LHCN-M2 (cell line): ENCODE measurements at regions not wholly inside any gene's neighbourhood (a gene's known extent, or its start where the extent isn't known, plus 50 kb on each side); places are given as distances from the start of the nearest gene placed in this dataset.

ENCODE experiments used
- DNase-seq: peaks from one replicate; pipeline ENCODE4 v3.0.0-alpha.2; 2012; ENCODE audit warnings: low read depth

DNA sequence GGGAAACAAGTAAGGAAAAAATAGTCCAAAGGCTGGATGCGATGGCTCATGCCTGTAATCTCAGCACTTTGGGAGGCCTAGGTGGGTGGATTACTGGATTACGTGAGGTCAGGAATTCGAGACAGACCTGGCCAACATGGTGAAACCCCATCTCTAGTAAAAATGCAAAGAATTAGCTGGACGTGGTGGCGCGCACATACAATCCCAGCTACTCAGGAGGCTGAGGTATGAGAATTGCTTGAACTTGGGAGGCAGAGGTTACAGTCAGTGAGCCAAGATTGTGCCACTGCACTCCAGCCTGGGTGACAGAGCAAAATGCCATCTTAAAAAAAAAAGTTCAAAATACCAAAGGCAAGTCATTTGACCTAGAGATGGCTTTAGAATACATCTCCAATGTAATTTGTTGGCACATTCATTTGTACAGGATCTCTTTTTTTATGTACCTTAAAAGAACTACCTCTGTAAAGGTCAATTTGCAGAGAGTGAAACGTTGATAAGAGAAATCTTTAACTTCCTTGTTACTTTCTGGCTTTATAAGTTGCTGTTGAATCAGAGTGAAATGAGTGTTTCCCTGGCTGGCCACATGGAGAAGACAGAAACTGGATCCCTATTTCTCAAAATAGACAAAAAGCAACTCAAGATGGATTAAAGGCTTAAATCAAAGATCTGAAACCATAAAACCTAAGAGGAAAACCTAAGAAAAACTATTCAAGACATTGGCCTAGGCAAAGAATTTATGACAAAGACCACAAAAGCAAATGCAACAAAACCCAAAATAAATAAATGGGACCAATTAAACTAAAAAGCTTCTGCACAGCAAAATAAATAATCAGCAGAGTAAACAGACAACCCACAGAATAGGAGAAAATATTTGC is 260.7 kb downstream of the KLF6 start:
- DNase-seq = peak; percentile 53

DNA sequence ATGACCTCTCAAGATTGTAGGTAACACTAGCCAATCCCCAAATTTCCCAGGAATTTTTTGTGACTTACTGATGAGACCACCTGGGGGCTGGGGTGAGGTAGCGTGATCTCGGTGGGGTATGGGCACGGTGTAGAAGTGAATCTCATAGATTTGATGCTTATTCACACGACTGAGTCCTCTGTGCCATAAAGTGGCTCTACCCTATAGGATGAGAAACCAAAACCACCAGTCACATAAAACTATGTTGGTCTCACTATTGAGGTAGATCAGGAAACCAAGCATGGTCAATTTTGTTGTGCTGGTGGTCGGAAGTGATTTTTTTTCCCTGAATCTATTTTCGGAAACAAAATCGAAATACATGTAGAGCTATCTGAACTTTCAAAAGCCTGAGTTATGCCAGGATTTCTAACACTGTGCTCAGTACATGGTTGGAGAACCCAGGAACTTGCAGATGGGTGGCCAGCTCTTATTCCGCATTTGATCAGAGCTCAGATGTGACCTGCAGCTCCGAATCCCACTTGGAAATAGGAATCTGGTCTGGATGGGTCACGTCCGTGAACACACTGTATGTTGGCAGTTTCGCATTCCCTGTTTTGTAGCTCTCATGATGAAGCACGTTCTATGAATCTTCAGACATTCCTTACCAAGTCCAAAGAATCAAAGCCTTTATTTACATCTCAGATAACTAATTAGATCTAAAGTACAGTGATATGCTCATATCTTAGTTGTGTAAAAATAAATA is 261.5 kb downstream of the KLF6 start:
- DNase-seq = no peak

DNA sequence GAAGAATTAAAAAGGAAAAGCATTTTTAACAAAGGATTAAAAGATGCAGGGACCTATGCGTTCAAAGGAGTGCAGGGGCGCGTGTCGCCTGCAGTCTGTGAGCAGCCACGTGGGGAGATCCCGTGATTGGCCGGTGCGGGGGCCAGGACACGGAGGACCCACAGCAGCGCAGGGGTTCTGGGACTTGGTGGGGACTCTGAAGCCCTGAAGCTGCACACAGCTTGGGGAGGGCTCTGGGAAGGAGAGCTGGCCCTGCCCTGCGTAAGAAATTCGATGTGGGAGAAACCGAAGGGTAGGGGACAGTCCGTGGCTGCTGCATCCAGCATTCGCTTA is 268.1 kb downstream of the KLF6 start:
- no peak for DNase-seq

DNA sequence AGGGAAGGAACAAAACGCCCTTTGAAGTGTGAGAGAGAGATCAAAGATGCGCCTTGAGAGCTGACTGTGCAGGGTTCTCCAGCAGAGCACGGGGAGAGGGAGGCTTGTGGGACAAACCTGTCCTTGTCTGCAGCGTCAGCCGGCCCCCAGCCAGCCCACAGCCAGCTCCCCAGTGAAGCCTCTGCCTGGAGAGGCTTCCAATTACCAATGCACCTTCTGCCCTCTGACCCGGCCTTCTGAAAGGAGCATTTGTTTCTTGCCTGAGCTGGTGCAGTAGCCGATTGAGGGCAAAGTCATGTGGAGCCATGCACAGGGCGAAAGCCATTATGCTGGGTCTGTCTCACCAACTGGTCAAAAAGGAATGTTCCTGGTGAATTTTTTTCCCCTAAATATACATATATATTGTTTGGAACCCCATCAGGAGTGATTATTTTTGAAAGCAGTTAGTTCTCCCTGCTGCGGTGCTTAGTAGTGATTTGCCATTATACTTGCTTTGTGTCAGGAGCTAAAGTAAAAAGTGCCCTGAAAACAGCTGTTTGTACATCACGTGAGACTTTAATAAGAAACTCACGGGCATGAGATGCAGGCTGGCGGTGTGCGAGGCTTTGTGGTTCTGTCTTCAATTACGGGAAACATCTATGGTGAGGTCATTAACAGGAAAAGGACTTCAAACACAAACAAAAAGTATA is 268.6 kb downstream of the KLF6 start:
- no peak for DNase-seq

DNA sequence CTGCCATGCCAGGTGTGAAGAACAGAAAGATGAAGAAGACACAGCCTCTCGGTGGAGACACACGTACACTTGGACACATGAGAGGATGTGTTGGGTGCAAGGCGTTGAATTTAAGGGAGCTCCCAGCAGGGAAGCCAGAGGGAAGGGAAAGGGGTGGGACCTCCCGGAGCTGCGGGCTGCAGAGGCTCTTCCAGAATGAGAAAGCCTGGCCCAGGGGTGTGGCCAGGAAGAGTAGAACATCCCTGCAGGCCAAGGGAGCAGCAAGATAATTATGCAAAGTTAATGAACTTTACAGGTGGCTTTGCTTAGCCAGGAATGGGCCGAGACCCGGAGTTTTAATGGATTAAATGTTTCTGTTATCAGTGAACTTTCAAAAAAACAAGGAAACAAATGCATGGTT is 270.3 kb downstream of the KLF6 start:
- no peak for DNase-seq

DNA sequence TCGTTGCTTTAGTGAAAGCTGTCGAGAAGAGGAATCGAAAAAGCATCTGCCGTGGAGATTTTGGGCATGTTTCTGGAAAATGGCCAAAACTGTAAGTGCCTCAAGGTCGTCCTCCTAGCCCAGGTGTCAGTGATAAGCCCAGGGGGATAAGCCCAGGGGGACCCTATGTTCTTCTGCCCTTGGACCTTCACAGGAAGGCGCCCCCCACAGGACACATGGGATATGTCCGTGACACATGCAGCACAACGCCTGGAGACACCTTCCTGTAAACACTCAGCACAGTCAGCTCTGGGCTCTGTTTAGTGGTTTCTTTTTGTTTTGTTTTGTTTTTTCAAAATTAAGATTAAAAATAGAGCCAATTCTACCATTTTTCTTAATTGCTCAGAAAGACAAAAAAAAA is 272.7 kb downstream of the KLF6 start:
- no peak for DNase-seq

DNA sequence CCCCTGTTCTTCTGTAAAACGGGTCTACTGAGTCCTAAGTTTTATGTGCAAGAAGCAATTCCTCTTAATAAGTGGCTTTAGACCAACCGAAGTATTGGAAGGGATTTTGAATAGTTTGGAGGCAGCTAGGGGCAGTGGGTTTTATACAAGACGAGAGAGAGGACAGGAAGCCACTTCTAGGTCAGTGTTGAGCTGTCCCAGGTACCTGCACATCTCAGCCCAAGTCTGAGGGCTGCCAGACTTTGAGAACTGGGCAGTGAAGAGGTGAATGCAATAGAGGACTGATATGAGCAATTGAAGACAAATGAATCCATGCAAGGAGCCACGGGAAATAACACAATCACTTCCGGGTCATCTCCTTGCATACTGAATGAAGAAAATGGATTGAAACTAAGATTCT is 273.5 kb downstream of the KLF6 start:
- no peak for DNase-seq

DNA sequence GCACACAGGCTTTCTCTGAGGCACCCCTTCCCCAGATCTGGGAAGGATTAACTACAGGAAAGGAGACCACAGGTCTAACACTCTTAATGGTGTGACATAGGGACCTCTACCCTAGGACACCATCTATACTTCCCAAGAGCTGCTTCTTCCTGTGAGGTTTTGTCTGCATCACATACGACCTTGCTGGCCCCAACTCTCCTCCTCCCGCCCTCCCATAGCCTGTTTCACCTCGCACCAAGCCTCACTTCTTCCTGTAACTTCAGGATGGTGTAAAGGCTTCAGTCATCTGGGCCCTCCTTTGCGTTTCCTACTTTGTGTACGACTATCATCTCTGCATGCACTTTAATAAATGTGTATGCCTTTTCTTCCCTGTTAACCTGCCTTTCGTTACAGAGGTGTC is 274.3 kb downstream of the KLF6 start:
- no peak for DNase-seq

DNA sequence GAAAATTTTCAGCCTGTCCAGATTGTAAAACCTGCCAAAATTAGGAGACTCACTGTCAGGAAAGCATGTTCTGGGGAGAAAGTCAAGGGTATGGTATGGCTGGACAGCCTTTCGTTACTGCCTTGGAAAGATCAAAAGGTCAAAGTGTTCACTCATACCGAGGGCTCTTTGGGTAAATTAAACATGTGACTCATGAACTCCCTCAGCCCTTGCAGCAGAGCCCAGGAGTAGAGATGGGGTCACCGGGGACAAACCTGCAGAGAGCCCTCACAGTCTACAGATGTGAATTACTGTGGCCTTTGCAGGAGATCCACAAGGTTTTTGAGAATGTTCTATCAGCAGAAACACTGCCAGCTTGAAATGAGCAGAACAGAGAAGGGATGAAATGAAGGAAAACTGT is 275.7 kb downstream of the KLF6 start:
- DNase-seq = no peak

DNA sequence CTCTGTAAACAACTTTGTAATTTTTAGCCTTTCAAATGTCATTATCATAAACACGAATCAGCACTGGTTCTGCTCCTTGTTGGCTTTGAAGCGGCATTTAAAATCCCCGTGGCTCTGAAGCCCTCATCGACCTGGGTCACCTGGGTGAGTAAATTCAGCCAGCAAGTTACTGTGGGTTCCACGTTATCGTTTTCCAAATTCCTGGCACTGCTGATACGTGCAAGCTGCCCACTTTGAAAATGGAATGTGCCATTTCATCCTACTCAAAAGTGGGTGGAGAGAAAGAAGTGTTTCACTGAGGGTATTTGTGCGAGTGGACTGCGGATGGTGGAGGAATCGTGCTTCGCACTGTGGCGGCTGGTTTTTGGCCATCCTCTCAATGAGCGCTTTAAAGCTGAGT is 281.7 kb downstream of the KLF6 start:
- no peak for DNase-seq

DNA sequence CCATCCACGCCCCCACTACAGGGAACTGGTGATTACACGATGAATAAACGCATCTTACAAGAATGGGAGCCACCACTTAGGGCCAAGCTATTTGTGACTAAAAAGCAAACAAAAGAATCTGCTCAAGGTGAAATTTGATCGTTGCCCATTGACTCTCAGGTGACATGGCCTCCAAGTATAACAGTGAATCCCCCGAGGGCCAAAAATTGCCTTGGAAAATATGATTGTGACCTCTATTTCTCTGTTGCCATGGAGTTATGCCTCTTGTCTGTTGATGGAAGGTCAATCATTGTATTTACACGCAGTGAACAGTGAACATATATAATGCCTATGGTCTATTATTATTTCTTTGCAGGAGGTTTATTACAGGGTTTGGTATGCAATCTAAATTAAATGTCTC is 282.3 kb downstream of the KLF6 start:
- no peak for DNase-seq

DNA sequence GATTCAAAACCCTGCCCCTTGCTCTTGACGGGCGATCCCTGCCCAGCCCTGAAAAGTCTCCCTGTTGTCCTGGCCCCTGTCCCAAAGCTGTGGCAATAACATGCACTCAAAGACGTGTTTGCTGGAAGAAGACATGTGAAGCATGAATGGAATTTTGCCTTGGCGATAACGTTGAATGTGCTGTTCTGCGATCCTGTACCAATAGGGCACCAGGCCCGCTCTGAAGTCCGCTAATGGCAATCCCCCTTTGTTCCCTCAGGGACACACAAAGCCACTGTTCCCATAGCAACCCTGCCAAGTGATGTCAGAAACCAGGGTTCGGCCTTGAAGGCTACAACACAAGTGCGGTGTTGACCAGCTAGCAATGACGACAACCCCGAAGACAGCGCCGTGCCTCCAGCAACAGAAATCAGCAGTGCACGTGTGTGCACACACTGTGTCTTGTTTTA is 284.6 kb downstream of the KLF6 start:
- peak; percentile 82 for DNase-seq

DNA sequence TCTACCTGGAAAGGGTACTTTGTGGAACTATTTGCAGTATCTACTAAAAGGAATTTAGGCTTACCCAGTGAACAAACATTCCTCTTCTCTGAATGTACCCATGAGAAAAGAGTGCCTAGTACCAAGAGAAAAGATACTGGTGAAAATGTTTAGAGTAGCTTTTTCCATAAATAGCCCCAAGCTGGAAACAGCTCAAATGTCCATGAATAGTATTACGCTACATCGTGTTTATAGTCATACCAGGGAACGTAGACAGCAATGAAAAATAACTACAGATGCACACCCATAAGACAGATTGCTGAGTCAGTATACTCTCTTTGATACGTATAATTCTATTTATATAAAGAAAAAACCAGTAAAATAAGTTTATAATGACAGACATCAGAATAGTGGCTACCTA is 285.9 kb downstream of the KLF6 start:
- peak; percentile 17 for DNase-seq

DNA sequence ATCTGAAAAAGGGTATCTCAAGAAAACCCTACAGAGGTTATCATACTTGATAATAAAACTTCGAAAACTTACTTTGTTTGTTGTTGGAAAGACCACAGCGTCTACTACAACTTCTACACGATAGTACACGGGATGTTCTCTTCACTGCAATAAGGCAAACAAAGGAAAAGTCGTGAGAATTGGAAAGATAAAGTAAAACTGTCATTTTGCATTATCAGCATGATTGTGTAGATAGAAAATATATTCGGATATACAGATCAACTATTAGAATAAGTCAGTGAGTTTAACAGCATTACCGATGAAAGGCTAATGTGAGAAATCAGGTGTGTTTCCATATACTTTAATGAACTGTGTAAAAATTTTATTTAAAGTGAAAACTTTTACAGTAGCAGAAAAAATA is 287.4 kb downstream of the KLF6 start:
- DNase-seq = no peak

DNA sequence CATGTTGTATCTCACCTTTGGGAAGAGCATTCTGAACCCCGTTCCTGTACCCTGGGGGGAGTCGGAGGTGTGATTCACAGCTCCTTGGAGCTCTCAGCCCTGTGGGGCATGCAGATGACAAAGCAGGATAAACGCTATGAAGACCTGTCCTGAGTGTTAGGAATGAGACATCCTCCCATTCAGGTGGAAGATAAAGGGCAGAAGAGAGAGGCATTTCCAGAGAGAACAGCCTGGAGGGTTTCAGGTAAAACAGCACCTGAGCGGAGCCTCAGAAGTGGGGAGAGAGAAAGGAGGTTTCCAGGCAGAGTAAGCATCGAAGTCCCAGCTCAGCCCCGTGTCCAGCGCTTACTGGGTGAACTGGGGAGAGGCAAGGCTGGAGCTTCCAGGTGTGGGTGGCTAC is 288.9 kb downstream of the KLF6 start:
- DNase-seq = no peak

DNA sequence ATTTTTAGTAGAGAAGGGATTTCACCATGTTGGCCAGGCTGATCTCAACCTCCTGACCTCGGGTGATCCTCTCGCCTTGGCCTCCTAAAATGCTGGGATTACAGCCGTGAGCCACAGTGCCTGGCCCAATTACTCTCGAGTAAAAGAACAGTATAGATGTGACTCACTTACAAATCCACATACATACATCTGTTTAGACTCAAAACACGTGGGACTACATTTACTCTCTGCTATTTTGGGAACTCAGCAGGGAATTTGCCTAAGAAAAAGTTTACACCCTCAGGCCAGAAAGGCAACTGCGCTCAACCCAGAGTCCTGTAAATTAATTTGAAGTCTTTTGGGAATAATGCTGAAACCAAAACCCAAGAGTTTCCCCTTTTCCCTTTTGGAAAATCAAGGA is 289.7 kb downstream of the KLF6 start:
- DNase-seq = no peak

DNA sequence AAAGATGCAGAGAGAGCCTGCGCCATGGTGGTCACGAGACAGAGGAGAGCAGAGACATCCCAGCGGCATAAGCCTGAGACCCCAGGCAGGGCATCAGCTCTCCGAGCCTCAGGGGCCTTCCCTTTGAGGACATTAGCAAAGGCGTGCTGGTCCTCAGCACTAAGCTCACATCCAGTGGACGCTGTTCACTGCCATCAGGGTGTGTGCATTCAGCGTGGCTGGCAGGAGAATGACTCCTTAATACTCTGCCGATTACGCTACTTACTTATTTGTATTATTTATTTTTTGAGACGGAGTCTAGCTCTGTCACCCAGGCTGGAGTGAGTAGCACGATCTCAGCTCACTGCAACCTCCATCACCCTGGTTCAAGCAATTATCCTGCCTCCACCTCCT is 290.2 kb downstream of the KLF6 start:
- DNase-seq = no peak

DNA sequence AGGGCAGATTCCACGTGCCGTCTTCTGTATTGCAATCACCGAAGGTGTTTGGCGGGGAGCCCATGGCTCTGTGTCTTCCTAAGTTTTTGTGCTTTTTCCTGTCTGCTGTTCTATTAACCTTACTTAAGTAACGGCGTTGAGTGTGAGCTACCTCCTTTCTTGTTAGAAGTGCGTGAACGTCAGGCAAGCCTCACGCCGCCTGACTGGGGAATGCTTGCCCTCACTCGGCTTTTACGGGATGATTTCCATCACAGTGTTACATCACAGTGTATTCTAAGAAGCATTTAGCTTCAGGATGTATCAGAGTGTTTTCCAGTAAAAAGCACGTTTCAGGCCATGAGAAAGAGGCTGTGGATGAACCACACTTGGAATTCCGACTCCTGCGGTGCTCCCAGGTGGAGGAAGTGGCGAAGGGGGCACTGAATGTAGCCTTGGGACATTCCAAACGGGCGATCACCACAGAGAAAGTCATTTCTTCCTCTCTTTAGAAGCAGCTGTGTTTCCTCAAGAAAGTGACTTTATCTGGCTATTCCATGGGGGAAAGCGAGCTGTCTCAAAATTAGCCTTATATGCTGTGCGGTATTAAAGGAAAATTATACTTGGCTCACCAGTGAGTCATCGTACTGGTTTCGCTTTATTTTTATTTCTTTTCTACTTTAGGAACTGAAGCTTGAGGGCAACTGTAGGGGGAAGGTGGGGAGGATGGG is 290.7 kb downstream of the KLF6 start:
- peak; percentile 5 for DNase-seq

DNA sequence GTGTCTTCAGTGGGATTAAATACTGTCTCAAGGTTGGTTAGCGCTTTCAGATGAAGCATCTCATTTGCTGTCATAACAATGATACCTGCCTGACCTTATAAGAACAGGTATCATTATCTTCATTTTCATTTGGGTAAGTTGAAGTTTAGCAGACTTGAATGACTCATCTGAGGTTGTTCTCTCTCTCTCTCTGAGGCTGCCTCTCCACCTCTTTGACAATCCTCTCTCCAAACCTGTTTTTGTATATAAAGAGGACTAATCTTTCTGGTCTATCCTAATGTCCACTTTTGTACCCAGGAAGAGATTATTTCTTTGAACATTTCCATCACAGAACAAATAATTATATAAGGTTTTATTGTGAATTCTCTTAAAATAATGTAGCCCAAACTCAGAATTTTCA is 291.4 kb downstream of the KLF6 start:
- DNase-seq = no peak

DNA sequence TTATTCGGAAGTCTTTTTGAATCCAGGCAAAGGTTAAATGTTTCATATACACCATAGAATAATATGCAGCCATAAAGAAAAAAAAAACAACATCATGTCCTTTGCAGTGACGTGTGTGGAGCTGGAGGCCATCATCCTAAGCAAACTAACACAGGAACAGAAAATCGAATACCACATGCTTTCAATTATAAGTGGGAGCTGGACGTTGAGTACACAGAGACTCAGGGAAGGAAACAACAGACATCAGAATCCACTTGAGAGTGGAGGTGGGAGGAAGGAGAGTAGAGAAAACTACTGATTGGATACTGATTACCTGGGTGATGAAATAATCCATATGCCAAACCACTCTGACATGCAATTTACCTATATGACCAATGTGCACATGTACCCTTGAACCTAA is 293.4 kb downstream of the KLF6 start:
- no peak for DNase-seq

DNA sequence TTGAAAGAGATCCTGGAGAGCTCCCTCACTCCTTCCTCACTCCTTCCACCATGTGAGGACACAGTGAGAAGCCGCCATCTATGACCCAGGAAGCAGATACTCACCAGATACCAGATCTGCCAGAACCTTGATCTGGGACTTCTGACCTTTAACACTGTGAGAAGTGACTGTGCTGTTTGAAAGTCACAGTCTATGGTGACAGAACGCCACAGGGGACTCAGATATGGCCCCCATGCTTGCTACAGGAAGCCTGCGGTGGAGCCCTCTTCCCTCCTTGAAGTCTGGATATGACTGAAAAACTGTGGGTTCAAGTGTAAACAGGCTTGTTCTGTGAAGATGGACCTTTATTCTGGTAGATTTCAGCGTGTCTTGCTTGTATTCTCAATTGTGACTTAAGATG is 297.8 kb downstream of the KLF6 start:
- DNase-seq = no peak
